SH-SY5Y (cell line): ENCODE measurements at regions not wholly inside any gene's neighbourhood (a gene's known extent, or its start where the extent isn't known, plus 50 kb on each side); places are given as distances from the start of the nearest gene placed in this dataset.

Source experiments
- GATA2 ChIP-seq: IDR thresholded peaks from 2 replicates; pipeline ENCODE4 v1.6.1; 2011; ENCODE audit warnings: mild to moderate bottlenecking, low read depth, low read length
- GATA3 ChIP-seq: IDR thresholded peaks from 2 replicates; pipeline ENCODE4 v1.6.1; 2011; ENCODE audit warnings: low read depth, mild to moderate bottlenecking, low read length, moderate library complexity

GRCh38 chr7:81852701-81853100 lies 82.9 kb upstream of the HGF start:
- TF ChIP-seq GATA2 (no peak), GATA3 (no peak)

- TF ChIP-seq GATA2 (no peak), GATA3 (no peak)
These were observed 81.6 kb upstream of the HGF start for GRCh38 chr7:81851413-81851812.

GRCh38 chr7:81846398-81846797 lies 76.6 kb upstream of the HGF start:
- no peak for TF ChIP-seq GATA3
- no peak for TF ChIP-seq GATA2

- no peak for TF ChIP-seq GATA2
- TF ChIP-seq GATA3: no peak
These were observed 75.9 kb upstream of the HGF start for GRCh38 chr7:81845744-81846241.

- TF ChIP-seq GATA3: no peak
- TF ChIP-seq GATA2: no peak
These were observed 72.5 kb upstream of the HGF start for GRCh38 chr7:81842361-81842760.

GRCh38 chr7:81839708-81840369 lies 70.0 kb upstream of the HGF start:
- TF ChIP-seq GATA2 (no peak), GATA3 (no peak)

- TF ChIP-seq GATA2 (no peak), GATA3 (no peak)
These were observed 63.6 kb upstream of the HGF start for GRCh38 chr7:81833401-81833800.

GRCh38 chr7:81831883-81832282 lies 62.0 kb upstream of the HGF start:
- TF ChIP-seq GATA2: no peak
- TF ChIP-seq GATA3: no peak

GRCh38 chr7:81822811-81823210 lies 53.0 kb upstream of the HGF start:
- TF ChIP-seq GATA3: no peak

- TF ChIP-seq GATA2 (no peak), GATA3 (no peak)
These were observed 50.0 kb upstream of the HGF start for GRCh38 chr7:81819861-81820260.
